OCI-LY7 (cell line): ENCODE measurements at regions not wholly inside any gene's neighbourhood (a gene's known extent, or its start where the extent isn't known, plus 50 kb on each side); places are given as distances from the start of the nearest gene placed in this dataset.

Source experiments
- BruUV-seq: library from RNA; stranded (reverse); fragments of 400-500 nt; replicated peaks from 2 replicates; lab custom pipeline; 2021; lab: Mats Ljungman, UMichigan
- CTCF ChIA-PET: fragments of 300-600 bp; sonication (Branson Sonifier 250); formaldehyde crosslinking; loops from one replicate; lab custom pipeline; 2022; ENCODE audit warnings: antibody characterized with exemption; ENCODE audit not compliant: unreplicated experiment; lab: Charles Lee
- POLR2A ChIA-PET: fragments of 300-600 bp; sonication (Branson Sonifier 250); formaldehyde crosslinking; loops from one replicate; lab custom pipeline; 2022; ENCODE audit warnings: antibody characterized with exemption; lab: Charles Lee
- DNase-seq: peaks from one replicate; pipeline ENCODE4 v3.0.0-alpha.2; 2015; ENCODE audit warnings: low spot score
- H2AFZ ChIP-seq: fragments of 200-600 bp; sonication (generic), shearing (Covaris generic); 2 replicates; pipeline ENCODE4 v1.6.1; 2014; ENCODE audit warnings: mild to moderate bottlenecking, antibody characterized with exemption, low read length, moderate library complexity
- H3K27ac ChIP-seq: fragments of 200-600 bp; sonication (generic); 2 replicates; pipeline ENCODE4 v1.5.1; 2014; ENCODE audit warnings: mixed run types, low read depth, mild to moderate bottlenecking, moderate library complexity, low read length, inconsistent platforms; ENCODE audit not compliant: poor library complexity, severe bottlenecking
- H3K36me3 ChIP-seq: fragments of 200-600 bp; sonication (generic); 2 replicates; pipeline ENCODE4 v1.6.1; 2014; ENCODE audit warnings: mild to moderate bottlenecking, antibody characterized with exemption, low read length, moderate library complexity, mixed read lengths; ENCODE audit not compliant: insufficient read depth
- H3K4me1 ChIP-seq: fragments of 200-600 bp; sonication (generic); 2 replicates; pipeline ENCODE4 v1.5.1; 2014; ENCODE audit warnings: mild to moderate bottlenecking, low read length; ENCODE audit not compliant: insufficient read depth, poor library complexity, severe bottlenecking
- H3K4me2 ChIP-seq: fragments of 200-600 bp; sonication (generic); 2 replicates; pipeline ENCODE4 v1.6.1; 2014; ENCODE audit warnings: mild to moderate bottlenecking, low read length
- H3K4me3 ChIP-seq: fragments of 200-600 bp; sonication (generic); 2 replicates; pipeline ENCODE4 v1.5.1; 2014; ENCODE audit warnings: mild to moderate bottlenecking, low read depth, low read length; ENCODE audit not compliant: poor library complexity, severe bottlenecking
- H3K79me2 ChIP-seq: fragments of 200-600 bp; sonication (generic); 2 replicates; pipeline ENCODE4 v1.6.1; 2016; ENCODE audit warnings: low read depth, mild to moderate bottlenecking, low read length, moderate library complexity, mixed read lengths; ENCODE audit not compliant: insufficient read depth
- H3K9me2 ChIP-seq: fragments of 200-600 bp; sonication (generic); 2 replicates; pipeline ENCODE4 v1.6.1; 2016; ENCODE audit warnings: mild to moderate bottlenecking, low read length, mixed read lengths; ENCODE audit not compliant: insufficient read depth
- H3K9me3 ChIP-seq: fragments of 200-600 bp; sonication (generic); 2 replicates; pipeline ENCODE4 v1.6.1; 2014; ENCODE audit warnings: mild to moderate bottlenecking, mixed run types, low read length, mixed read lengths
- H4K20me1 ChIP-seq: fragments of 200-600 bp; sonication (generic); 2 replicates; pipeline ENCODE4 v1.6.1; 2014; ENCODE audit warnings: mild to moderate bottlenecking, antibody characterized with exemption, low read length, moderate library complexity, mixed read lengths; ENCODE audit not compliant: insufficient read depth
- EZH2phosphoT487 ChIP-seq: fragments of 200-600 bp; sonication (generic); IDR thresholded peaks from 2 replicates; pipeline ENCODE4 v1.6.1; 2018; ENCODE audit warnings: low read depth, borderline replicate concordance, mild to moderate bottlenecking, mixed run types, antibody characterized with exemption, low read length, moderate library complexity, mixed read lengths
- intact Hi-C: fragments of 100-400 bp; cut with micrococcal nuclease; formaldehyde crosslinking; loops from one replicate; pipeline ENCODE4 v1.10.0; 2022; ENCODE audit not compliant: unreplicated experiment
- TF ChIP-seq, protein P1 (sequence below): fragments of 200-600 bp; sonication (generic); conservative IDR thresholded peaks from 2 replicates; pipeline ENCODE4 v1.5.1; 2014; ENCODE audit warnings: mild to moderate bottlenecking, antibody characterized with exemption, low read length, moderate library complexity, mixed read lengths

- no peaks in the 10 kb centered on the region for H3K9me2 ChIP-seq
- H3K4me3 ChIP-seq: no peak overlapping the region
- POLR2A ChIA-PET: no interaction called here
- no peak for DNase-seq
- H3K9me3 ChIP-seq: no peaks in the 10 kb centered on the region
- no peak overlapping the region for H2AFZ ChIP-seq
- no peaks in the 10 kb centered on the region for H4K20me1 ChIP-seq
- no peak overlapping the region for H3K4me2 ChIP-seq
- no peaks in the 10 kb centered on the region for H3K4me1 ChIP-seq
- CTCF ChIA-PET: no interaction called here
- no peaks in the 10 kb centered on the region for H3K36me3 ChIP-seq
- intact Hi-C loops: no loop called here
- TF ChIP-seq, protein P1, sequence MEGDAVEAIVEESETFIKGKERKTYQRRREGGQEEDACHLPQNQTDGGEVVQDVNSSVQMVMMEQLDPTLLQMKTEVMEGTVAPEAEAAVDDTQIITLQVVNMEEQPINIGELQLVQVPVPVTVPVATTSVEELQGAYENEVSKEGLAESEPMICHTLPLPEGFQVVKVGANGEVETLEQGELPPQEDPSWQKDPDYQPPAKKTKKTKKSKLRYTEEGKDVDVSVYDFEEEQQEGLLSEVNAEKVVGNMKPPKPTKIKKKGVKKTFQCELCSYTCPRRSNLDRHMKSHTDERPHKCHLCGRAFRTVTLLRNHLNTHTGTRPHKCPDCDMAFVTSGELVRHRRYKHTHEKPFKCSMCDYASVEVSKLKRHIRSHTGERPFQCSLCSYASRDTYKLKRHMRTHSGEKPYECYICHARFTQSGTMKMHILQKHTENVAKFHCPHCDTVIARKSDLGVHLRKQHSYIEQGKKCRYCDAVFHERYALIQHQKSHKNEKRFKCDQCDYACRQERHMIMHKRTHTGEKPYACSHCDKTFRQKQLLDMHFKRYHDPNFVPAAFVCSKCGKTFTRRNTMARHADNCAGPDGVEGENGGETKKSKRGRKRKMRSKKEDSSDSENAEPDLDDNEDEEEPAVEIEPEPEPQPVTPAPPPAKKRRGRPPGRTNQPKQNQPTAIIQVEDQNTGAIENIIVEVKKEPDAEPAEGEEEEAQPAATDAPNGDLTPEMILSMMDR: no peak
- TF ChIP-seq EZH2phosphoT487: no peak
- H3K79me2 ChIP-seq: no peaks in the 10 kb centered on the region
- BruUV-seq: no TSS peak
- H3K27ac ChIP-seq: no peak overlapping the region
These were observed 385.6 kb upstream of the ADGRL3 start for GRCh38 chr4:60814549-60814948.

- no peak for DNase-seq
- Histone ChIP-seq H3K36me3 (no peaks in the 10 kb centered on the region), H3K9me2 (no peaks in the 10 kb centered on the region), H2AFZ (no peak overlapping the region), H3K27ac (no peak overlapping the region), H3K9me3 (no peaks in the 10 kb centered on the region), H3K79me2 (no peaks in the 10 kb centered on the region), H4K20me1 (no peaks in the 10 kb centered on the region), H3K4me2 (no peak overlapping the region), H3K4me1 (no peaks in the 10 kb centered on the region), H3K4me3 (no peak overlapping the region)
- intact Hi-C loops: no loop called here
- TF ChIP-seq, protein P1: no peak
- no peak for TF ChIP-seq EZH2phosphoT487
- POLR2A ChIA-PET: interaction anchor here (0.6 kb wide), 1 partner anchor 89 kb away, joined by 3 read pairs; no protein-coding TSS in a partner anchor
- CTCF ChIA-PET: no interaction called here
- BruUV-seq: no TSS peak
These were observed 382.5 kb upstream of the ADGRL3 start for GRCh38 chr4:60817609-60818008.

GRCh38 chr4:60822986-60823385 is 377.1 kb upstream of the ADGRL3 start:
- intact Hi-C loops: no loop called here
- Histone ChIP-seq H4K20me1 (no peaks in the 10 kb centered on the region), H3K9me2 (no peaks in the 10 kb centered on the region), H3K4me3 (no peak overlapping the region), H3K4me1 (no peaks in the 10 kb centered on the region), H3K9me3 (no peaks in the 10 kb centered on the region), H3K79me2 (no peaks in the 10 kb centered on the region), H3K27ac (no peak overlapping the region), H3K36me3 (no peaks in the 10 kb centered on the region), H2AFZ (no peak overlapping the region), H3K4me2 (no peak overlapping the region)
- BruUV-seq: no TSS peak
- DNase-seq: no peak
- no peak for TF ChIP-seq EZH2phosphoT487
- CTCF ChIA-PET: no interaction called here
- POLR2A ChIA-PET: interaction anchor here (0.6 kb wide), 1 partner anchor 59 kb away, joined by 3 read pairs; no protein-coding TSS in a partner anchor
